NCI-H524 (cell line): ENCODE measurements at regions not wholly inside any gene's neighbourhood (a gene's known extent, or its start where the extent isn't known, plus 50 kb on each side); places are given as distances from the start of the nearest gene placed in this dataset.

Experiments
- DNase-seq, 2 experiments: peaks; one replicate each; lab custom pipeline; 2025; lab: John Stamatoyannopoulos, UW

DNA sequence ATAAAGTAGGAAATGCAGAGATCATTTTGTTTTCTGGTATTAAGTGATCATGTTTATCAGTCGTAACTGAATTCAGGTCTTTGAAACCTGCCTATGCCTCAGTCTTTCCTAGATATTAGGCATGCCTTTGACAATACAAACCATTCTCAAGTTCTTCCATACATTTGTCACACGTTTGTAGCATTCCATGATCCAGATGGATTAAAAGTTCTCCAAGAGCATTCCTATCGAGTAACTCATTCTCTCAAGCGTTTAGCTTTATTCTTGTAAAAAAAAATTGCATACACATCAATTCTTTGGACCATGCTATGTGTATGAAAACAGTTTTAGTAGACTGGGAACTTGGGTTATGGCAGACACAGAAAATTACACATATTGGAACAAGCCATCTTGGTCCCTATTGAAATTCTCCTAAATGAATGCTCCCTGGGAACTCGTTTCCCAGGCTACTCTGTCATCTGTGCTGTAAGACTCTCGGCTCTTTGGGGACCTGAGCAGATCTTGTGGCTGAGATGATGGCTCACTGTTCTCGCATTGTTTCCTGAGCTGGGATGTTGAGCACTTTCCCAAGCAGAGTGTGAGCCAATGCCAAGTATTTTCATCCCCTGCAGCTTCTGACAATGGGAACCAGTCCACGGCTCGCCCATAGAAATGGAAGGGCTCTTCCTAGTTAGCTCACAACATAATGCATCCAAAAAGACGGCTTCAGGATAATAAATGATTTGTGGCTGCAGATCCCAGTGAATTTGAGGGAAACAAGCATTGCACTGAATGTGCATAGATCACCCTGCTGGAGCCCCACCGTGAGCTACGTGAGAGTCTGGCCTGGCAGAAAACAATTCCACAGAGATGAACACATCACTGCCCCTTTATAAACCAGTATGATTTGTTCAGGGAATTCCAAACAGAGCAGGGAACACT is 230.2 kb downstream of the IRX1 start:
- no peak for DNase-seq

DNA sequence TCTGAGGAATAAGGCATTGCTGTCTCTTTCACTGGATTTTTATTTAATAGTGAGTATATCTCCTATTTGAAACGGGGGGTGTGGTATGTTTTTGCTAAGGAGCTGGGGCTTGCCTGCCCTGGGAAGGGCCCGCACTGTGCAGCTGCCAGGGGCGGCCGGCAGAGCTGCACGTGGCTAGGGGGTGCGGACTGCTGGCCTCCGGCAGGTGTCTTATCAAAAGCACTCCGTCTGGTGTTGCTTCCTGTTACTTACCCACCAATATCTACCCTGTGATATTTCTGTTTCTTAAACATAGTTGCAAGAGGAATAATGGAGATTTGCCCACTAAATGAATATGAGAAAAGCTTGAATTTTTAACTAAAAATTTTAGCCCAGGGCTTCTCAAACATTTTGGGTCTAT is 232.0 kb downstream of the IRX1 start:
- DNase-seq: no peak

GRCh38 chr5:3828761-3829160 is 233.1 kb downstream of the IRX1 start:
- peak in 1 of 2 experiments; percentile 31 for DNase-seq

DNA sequence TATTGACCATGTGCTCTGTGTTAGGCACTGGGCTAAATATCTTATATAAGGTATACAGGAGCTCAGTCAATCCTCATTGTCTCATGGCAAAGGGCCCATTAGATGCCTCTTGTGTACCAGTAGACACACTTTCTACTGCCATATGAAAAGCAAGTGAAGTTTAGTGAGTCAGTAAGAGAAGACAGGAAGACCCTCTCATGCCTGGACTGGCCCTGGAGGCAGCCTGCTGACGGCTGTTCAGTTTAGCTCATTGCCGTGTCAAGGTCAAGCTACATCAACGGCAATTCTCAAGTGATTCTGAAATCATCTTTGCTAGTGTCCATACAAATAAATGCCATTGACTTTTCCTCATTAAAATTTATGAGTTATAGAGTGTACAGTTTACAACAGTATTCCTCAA is 237.9 kb downstream of the IRX1 start:
- DNase-seq: no peak

GRCh38 chr5:3835811-3836210 is 240.2 kb downstream of the IRX1 start:
- DNase-seq: no peak

DNA sequence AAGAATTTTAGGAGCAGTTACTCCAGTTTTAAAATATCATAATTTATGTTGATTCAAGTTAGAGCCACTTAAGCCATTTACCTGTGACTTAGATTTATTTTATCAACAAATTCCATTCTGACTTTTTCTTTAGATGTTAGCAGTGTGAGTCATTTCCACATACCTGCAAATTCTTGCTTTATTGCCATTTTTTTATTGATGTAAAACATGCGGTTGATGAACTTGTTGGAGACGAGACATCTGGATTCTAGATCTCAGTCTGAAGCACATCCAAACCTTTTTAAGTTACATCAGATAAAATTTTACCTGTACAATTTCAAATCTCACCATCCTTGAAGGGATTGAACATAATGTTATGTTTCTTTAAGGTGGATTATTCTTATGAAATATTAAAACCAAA is 240.9 kb downstream of the IRX1 start:
- no peak for DNase-seq

DNA sequence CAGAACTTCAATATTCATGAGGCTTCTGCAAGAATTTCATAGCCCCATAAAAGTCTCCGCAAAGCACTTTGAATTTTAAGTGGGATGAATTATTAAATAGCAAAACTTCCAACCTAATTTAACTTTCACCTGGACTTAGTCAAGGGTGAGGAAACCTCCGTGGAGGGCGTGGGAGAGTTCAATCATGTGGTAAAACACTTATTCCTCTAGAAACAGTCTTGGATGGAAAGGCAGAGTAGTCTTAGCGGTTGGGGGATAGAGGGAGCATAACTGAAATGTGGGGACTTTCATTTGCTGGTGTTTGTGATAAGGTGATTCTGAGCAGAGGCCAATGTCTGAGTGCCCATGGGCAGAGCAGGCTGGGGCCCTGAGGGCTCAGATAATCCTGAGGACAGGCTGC is 241.9 kb downstream of the IRX1 start:
- no peak for DNase-seq

DNA sequence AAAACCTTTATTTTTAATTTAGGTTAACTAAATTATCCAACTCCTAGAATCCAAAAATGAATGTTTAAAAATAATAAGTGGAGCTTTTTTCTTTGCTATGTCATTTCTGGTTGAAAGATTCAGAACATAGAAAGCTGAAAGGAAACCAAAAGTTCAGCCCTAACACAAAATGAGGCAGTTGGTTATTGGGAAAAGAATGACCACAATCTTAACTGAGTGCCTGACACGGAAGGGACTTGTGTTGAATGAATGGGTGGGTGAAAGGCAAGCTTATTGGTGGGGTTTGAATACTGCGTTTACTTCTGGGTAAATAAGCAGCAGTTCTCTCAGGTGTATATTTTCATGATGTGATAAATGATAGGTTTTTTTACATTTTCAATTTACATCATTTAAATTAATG is 243.5 kb downstream of the IRX1 start:
- DNase-seq: no peak

DNA sequence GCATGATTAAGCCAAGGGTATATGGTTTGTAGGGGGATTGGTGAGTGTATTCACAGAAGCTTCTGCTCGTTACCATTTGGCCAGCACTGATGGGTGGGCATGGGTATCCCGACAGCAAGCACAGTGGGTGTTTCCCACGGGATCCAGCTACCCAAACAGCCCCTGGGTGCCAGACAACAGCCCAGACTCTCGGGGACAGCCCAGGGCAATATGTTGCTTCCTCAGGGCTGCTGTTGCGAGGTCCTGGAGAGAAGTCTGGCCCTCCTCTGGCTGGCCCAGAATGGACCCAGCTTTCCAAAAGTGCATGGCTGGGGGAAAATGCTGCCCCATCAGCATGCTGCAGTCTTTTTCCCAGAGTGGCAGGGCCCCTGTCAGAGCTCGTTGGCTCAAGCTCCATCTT is 247.0 kb downstream of the IRX1 start:
- DNase-seq: no peak

DNA sequence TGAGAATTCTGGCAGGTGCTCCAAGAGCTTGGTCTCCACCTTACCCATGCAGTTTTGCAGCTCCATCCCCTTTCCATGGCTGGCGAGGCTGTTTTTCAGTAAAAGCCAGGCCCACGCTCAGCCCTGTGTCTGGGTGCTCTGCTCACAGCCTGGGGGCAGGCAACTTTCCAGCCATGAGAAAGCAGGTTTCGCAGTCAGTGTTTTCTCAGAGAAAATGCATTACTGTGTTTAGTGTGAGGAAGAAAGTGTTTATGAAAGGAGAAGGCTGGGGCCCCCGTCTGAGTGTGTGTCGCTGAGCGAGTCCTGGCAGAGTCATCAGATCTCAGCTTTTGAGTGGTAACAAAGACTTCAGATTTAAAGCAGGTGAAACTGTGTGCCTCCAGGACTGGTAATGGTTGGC is 248.1 kb downstream of the IRX1 start:
- no peak for DNase-seq

- no peak for DNase-seq
These were observed 248.6 kb downstream of the IRX1 start for GRCh38 chr5:3844266-3844665.

GRCh38 chr5:3845230-3845629 is 249.6 kb downstream of the IRX1 start:
- no peak for DNase-seq

- DNase-seq: no peak
These were observed 256.7 kb downstream of the IRX1 start for GRCh38 chr5:3852161-3852916.

- DNase-seq: no peak
These were observed 257.7 kb downstream of the IRX1 start for GRCh38 chr5:3853362-3853761.

GRCh38 chr5:3854188-3854821 is 258.7 kb downstream of the IRX1 start:
- no peak for DNase-seq

GRCh38 chr5:3856036-3856435 is 260.4 kb downstream of the IRX1 start:
- no peak for DNase-seq

GRCh38 chr5:3858524-3858923 is 262.9 kb downstream of the IRX1 start:
- DNase-seq: peak; percentile 58 to 94

GRCh38 chr5:3862906-3863305 is 267.3 kb downstream of the IRX1 start:
- DNase-seq: no peak

GRCh38 chr5:3875144-3875543 is 279.5 kb downstream of the IRX1 start:
- DNase-seq: no peak

DNA sequence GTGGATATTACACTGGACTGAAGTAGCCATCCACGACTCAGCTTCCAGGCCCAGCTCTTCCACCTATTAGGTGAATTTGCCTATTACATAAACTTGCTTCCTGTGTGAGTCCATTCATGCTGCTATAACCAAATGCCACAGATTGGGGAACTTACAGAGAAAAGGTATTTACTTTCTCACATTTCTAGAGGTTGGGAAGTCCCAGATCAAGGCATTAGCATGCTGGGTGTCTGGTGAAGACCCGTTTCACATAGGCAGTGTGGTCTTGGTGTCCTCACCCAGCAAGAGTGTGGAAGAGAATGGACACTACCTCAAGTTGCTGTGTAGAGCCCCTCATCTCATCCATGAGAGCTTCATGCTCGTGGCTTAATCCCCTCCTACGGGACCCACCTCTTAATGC is 282.6 kb downstream of the IRX1 start:
- no peak for DNase-seq

DNA sequence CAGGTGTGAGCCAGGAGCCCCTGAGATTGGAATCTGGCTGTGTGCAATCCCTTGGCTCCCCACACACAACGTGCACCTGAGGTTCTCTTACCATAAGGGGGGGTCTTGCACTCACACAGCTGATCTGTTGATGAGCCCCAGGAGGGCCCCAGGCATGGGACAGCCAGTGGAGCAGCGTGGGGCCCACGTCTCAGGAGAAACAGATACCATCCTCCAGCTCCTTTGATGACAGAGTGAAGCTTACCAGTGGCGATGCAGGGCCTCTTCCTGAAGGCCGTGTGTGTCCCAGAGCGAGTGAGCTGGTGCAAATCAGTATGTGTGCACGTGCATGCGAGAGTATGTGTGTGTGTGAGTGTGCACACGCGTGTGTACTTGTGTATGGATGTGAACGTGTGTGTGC is 287.4 kb downstream of the IRX1 start:
- no peak for DNase-seq

DNA sequence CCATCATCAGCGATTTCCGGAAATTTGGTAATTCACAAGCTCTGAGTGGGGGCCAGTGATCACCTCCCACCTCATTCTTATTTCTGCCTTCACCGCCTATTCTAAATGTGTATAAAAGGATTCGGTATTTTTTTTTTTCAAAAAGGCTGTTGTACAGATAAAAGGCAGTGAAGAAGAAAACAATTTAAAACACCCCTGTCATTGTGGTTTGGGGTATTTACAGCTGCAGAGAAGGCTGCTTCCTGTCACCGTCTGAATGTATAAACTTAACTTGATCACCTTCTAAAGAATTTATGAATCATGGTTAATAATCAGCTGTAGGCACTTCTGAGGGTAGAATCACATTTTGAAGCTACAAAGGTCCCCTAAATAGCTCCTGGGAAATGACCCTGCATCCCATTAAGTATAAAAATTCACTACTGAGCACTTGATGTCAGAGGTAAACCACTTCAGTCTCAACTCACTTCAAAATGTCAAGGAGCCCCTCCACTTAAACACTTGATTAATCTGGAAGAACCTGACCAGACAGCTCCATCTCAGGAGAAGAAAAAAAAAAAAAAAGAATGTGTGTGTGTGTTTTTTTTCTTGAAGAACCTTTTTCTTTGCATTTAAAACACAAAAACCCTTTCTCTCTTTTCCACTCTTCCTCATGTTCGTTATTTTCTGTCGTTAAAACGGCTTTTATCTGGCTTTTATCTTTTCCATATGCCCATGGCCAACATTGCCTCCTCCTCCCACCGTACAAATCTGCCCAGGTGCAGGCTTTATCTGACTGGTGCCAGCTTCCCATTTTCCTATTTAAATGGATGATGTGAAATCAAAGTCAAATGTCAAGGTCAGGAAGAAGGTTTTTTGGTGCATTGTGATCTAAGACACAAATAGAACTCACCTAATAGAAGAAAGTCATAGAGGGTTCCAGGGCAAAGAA is 291.2 kb downstream of the IRX1 start:
- DNase-seq: peak; percentile 44 to 72
